ENCODE measurements at regions not wholly inside any gene's neighbourhood (a gene's known extent, or its start where the extent isn't known, plus 50 kb on each side); places are given as distances from the start of the nearest gene placed in this dataset.

- POLR2A ChIA-PET (ENCODE audit: partially characterized antibody) = interaction anchor here (1.7 kb wide), 1 partner anchor 12 kb away, joined by 3 read pairs; no protein-coding TSS in a partner anchor
- no peaks in the 10 kb centered on the region for H3K23me2 ChIP-seq (ENCODE audit: low read depth, low read length)
- H3K4me1 ChIP-seq (replicated peaks in 1 of 4; ENCODE audit: control insufficient read depth in 3 of 4, insufficient read depth in 4 of 4, low read length in 3 of 4) = peaks cover 0 to 4% (median 2%) of the 10 kb centered on the region in 4 experiments; a peak in 4 of 7 replicates
- no peak overlapping the region for H3K27ac ChIP-seq (ENCODE audit: low read depth, low read length)
- no peak overlapping the region for H2AK5ac ChIP-seq (ENCODE audit: low read depth, low read length)
- H3K27me3 ChIP-seq (replicated peaks in 1 of 4; ENCODE audit: control insufficient read depth in 3 of 4, extremely low read depth in 1 of 4, insufficient read depth in 3 of 4, low read length in 3 of 4) = no peaks in the 10 kb centered on the region
- FAIRE-seq = peak; percentile 13
- H4K5ac ChIP-seq (ENCODE audit: insufficient read length, low read depth, low read length) = no peak overlapping the region
- H2BK15ac ChIP-seq (ENCODE audit: low read length) = no peak overlapping the region
- no peak overlapping the region for H3K4me2 ChIP-seq (ENCODE audit: insufficient read depth in 1 of 2, low read depth in 2 of 2, low read length in 2 of 2)
- H3K79me1 ChIP-seq (ENCODE audit: low read depth, low read length) = no peaks in the 10 kb centered on the region
- no peak overlapping the region for H4K91ac ChIP-seq (replicated peaks; ENCODE audit: insufficient read length, low read length)
- H3K79me2 ChIP-seq (ENCODE audit: control insufficient read depth in 1 of 2, insufficient read depth in 2 of 2, low read length in 2 of 2) = no peaks in the 10 kb centered on the region
- H3K4ac ChIP-seq (replicated peaks; ENCODE audit: insufficient read length, low read depth, low read length) = no peak overlapping the region
- no peak overlapping the region for H3K4me3 ChIP-seq (ENCODE audit: extremely low read depth in 1 of 4, insufficient read depth in 2 of 4, low read depth in 3 of 4, low read length in 4 of 4)
- H4K8ac ChIP-seq (ENCODE audit: extremely low read depth, insufficient read depth, low read length) = no peak overlapping the region
- H2BK12ac ChIP-seq (ENCODE audit: low read depth, low read length) = no peak overlapping the region
- no peaks in the 10 kb centered on the region for H3K9me3 ChIP-seq (ENCODE audit: insufficient read depth in 2 of 2, low read depth in 1 of 2, low read length in 1 of 2)
- no peak overlapping the region for H3K56ac ChIP-seq (replicated peaks; ENCODE audit: insufficient read length, low read depth, low read length)
- H2BK20ac ChIP-seq (ENCODE audit: low read length) = no peak overlapping the region
- CTCF ChIA-PET (ENCODE audit: partially characterized antibody) = interaction anchor here (1.0 to 2.2 kb wide), 4 partner anchors 27 to 375 kb away, joined by 3 to 7 read pairs (median 4); no protein-coding TSS in a partner anchor
- H3K18ac ChIP-seq (ENCODE audit: extremely low read depth, low read length) = no peak overlapping the region
- H3K14ac ChIP-seq (ENCODE audit: insufficient read length) = no peak overlapping the region
- no peak overlapping the region for H2BK5ac ChIP-seq (ENCODE audit: low read depth, low read length)
- no peak overlapping the region for H2BK120ac ChIP-seq (replicated peaks; ENCODE audit: low read depth, low read length)
- no peak overlapping the region for H3K23ac ChIP-seq (ENCODE audit: insufficient read length)
- no peaks in the 10 kb centered on the region for H4K20me1 ChIP-seq (replicated peaks in 1 of 2; ENCODE audit: control insufficient read depth in 1 of 2, insufficient read depth in 2 of 2, low read length in 2 of 2)
- no peaks in the 10 kb centered on the region for H3K36me3 ChIP-seq (ENCODE audit: control insufficient read depth in 2 of 4, insufficient read depth in 4 of 4, low read length in 3 of 4)
- 78% methylated on average over 1 of the region's 1 CpG; no CpG with 5 or more reads in 1 of the 2 experiments for WGBS, 2 experiments (ENCODE audit: extremely low coverage in 1 of 2, insufficient coverage in 1 of 2, insufficient read length in 1 of 2, insufficient replicate concordance in 2 of 2, low coverage in 1 of 2, low lambda C conversion rate in 2 of 2, missing lambda C conversion rate in 1 of 2)
- no peak for DNase-seq (ENCODE audit: low read depth in 1 of 2, low spot score in 2 of 2)
- H3K9ac ChIP-seq (replicated peaks in 1 of 4; ENCODE audit: extremely low read depth in 1 of 4, low read depth in 3 of 4, low read length in 3 of 4) = no peak overlapping the region
- H2AFZ ChIP-seq (ENCODE audit: low read length) = no peak overlapping the region
- no peak for TF ChIP-seq TCF12 (IDR thresholded peaks at IDR 0.05; ENCODE audit: low read depth, low read length)
Observed at GRCh38 chr11:95330302-95330701, 99.3 kb upstream of the SESN3 start.
